ENCODE measurements at regions not wholly inside any gene's neighbourhood (a gene's known extent, or its start where the extent isn't known, plus 50 kb on each side); places are given as distances from the start of the nearest gene placed in this dataset.

DNA sequence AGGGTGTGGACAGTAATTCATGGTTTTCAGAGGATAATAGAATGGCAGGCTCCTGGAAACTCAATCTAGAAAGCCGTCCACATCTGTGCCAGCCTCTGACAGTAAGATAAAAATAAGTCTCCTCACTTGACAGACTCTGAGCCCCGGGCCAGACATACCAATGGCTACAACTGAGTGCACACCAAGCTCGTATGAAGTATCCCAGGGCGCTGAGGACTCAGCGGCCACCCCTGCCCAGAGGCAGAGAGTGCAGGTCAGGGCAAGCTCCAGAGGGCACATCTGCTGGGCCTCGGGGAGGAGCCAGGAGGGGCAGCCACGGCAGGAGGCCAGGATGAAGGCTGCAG is 262.8 kb upstream of the TCERG1L start:
- H3K36me3 ChIP-seq, result no peaks in the 10 kb centered on the region
- TF ChIP-seq POLR2A (IDR thresholded peaks at IDR 0.05), result no peak
- TF ChIP-seq, protein P1, sequence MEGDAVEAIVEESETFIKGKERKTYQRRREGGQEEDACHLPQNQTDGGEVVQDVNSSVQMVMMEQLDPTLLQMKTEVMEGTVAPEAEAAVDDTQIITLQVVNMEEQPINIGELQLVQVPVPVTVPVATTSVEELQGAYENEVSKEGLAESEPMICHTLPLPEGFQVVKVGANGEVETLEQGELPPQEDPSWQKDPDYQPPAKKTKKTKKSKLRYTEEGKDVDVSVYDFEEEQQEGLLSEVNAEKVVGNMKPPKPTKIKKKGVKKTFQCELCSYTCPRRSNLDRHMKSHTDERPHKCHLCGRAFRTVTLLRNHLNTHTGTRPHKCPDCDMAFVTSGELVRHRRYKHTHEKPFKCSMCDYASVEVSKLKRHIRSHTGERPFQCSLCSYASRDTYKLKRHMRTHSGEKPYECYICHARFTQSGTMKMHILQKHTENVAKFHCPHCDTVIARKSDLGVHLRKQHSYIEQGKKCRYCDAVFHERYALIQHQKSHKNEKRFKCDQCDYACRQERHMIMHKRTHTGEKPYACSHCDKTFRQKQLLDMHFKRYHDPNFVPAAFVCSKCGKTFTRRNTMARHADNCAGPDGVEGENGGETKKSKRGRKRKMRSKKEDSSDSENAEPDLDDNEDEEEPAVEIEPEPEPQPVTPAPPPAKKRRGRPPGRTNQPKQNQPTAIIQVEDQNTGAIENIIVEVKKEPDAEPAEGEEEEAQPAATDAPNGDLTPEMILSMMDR (IDR thresholded peaks at IDR 0.05), result no peak
- no peaks in the 10 kb centered on the region for H3K27me3 ChIP-seq
- H3K9me3 ChIP-seq, result no peaks in the 10 kb centered on the region
- no peak overlapping the region for H3K4me3 ChIP-seq
- intact Hi-C loops (cut with DNase I; ENCODE audit: low total_unique reads), result no loop called here
- H3K27ac ChIP-seq, result no peak overlapping the region
- no peaks in the 10 kb centered on the region for H3K4me1 ChIP-seq
- no peak for DNase-seq

DNA sequence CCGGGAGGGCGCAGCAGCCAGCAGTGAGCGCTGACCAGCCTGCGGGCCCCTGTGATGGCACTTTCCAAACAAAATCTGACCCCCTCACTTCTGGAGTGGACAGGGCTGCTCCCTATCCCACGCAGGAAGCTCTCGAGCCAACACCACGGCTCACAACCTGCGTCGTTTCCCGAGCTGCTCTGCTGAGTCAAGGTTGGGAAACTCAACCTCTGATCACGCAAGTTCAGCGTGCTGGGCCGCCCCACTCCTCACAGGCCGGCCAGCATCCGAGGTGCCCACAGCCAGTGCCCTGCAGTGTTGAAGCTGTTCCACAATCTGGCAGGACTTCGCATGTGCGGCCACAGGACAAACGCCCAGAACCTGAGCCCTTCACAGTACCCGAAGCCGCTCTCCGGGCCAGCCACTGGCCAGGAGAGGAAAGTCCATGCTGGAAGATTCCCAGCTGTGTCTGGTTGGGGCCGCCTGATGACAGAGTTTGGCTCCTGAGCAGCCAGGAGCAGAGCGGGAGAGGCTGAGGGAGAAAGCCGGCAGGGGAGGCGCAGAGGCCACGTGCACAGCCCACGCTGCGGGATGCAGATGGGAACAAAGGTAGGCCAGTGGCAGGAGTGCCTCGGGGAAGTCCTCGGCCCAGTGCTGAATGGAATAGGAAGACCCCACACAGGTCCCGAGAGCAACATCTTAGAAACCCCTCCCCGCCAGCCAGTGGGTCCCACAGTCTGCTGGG is 263.3 kb upstream of the TCERG1L start:
- TF ChIP-seq, protein P1 (IDR thresholded peaks at IDR 0.05), result no peak
- no peak for TF ChIP-seq POLR2A (IDR thresholded peaks at IDR 0.05)
- H3K4me1 ChIP-seq, result no peaks in the 10 kb centered on the region
- H3K27me3 ChIP-seq, result no peaks in the 10 kb centered on the region
- no peaks in the 10 kb centered on the region for H3K9me3 ChIP-seq
- DNase-seq, result no peak
- no peak overlapping the region for H3K4me3 ChIP-seq
- H3K36me3 ChIP-seq, result no peaks in the 10 kb centered on the region
- H3K27ac ChIP-seq, result no peak overlapping the region
- intact Hi-C loops (cut with DNase I; ENCODE audit: low total_unique reads), result no loop called here

DNA sequence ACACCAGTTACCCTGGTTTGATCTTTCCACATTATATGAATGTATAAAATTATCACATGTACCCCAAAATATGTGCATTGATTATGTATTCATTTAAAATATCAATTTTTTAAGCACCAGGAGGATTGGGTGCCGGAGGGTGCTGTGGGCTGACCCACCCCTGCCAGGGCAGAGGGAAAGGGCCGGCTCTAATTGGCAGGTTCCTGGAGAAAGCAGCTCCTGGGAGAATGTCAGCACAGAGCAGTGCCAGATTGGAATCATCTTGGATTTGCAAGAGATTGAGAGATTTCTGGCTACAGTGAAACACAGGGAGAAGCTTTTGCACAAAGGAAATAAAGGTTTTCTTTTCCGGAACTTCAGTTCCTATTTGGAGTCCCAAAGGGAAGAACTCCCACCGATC is 264.4 kb upstream of the TCERG1L start:
- intact Hi-C loops (cut with DNase I; ENCODE audit: low total_unique reads), result no loop called here
- no peak for DNase-seq
- H3K36me3 ChIP-seq, result no peaks in the 10 kb centered on the region
- no peak overlapping the region for H3K4me3 ChIP-seq
- no peaks in the 10 kb centered on the region for H3K9me3 ChIP-seq
- H3K27me3 ChIP-seq, result no peaks in the 10 kb centered on the region
- no peak for TF ChIP-seq POLR2A (IDR thresholded peaks at IDR 0.05)
- TF ChIP-seq, protein P1 (IDR thresholded peaks at IDR 0.05), result no peak
- H3K4me1 ChIP-seq, result no peaks in the 10 kb centered on the region
- no peak overlapping the region for H3K27ac ChIP-seq

DNA sequence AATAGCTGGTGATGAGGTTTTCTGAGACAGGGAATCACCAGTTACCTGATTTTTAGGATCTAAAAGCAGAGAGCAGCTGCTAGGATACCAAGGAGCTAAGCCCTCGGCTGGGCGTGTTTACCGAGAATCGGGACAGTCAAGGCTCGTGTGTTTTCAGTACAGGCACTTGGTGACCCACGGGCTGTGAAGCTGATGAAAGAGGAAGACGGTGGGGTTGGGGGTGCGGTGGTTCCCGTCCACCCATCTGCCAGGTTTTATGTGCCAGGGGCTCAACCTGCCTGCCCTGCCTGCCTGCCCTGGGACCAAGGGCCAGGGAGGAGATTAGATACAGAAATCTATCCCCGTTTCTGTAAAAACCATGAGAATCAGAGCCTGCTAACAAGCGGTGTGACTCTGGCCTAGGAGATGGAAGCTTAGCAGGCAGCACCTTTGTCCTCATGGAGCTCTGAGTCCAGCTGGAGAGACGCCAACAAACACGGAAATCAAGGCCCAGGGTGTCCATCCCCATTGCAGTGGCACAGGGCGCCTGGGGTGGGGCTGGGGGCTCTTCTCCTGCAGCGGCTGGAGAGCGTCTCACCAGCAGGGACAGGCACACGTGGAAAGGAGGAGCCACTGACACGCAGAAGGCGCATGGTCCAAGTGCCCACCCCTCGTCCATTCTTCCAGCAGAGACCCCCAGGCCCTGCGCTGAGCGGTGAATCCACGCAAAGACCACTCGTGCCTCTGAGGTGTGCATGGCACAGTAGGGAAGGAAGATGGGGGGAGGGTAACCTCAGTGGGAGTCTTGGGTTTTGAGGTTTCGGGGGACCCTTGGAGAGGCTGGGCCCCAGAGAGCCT is 265.0 kb upstream of the TCERG1L start:
- TF ChIP-seq, protein P1 (IDR thresholded peaks at IDR 0.05), result no peak
- no peak for DNase-seq
- H3K4me1 ChIP-seq, result no peaks in the 10 kb centered on the region
- no peaks in the 10 kb centered on the region for H3K9me3 ChIP-seq
- H3K27me3 ChIP-seq, result no peaks in the 10 kb centered on the region
- no peak overlapping the region for H3K27ac ChIP-seq
- no peak overlapping the region for H3K4me3 ChIP-seq
- intact Hi-C loops (cut with DNase I; ENCODE audit: low total_unique reads), result no loop called here
- H3K36me3 ChIP-seq, result no peaks in the 10 kb centered on the region

DNA sequence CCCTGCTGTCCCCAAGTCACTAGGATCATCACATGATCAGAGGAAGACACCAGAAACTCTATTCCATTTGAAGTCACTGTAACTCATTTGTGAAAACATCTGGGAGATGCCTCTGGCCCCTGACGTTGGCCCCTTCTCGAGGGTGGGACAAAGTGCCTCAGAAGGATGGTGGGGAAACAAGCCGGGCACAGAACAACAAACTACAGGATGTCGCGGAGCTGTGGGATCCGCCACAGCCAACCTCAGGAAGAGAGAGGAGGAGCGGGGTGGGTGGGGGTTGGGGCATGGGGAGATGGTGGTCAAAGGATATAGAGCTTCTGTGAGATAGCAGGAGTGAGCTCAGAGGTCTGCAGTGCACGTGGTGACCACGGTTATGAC is 265.6 kb upstream of the TCERG1L start:
- H3K27me3 ChIP-seq, result no peaks in the 10 kb centered on the region
- intact Hi-C loops (cut with DNase I; ENCODE audit: low total_unique reads), result no loop called here
- no peak for TF ChIP-seq POLR2A (IDR thresholded peaks at IDR 0.05)
- TF ChIP-seq, protein P1 (IDR thresholded peaks at IDR 0.05), result no peak

More for the DNA sequence above, 265.6 kb upstream of the TCERG1L start:
- H3K4me3 ChIP-seq, result no peak overlapping the region
- H3K36me3 ChIP-seq, result no peaks in the 10 kb centered on the region
- H3K4me1 ChIP-seq, result no peaks in the 10 kb centered on the region
- no peaks in the 10 kb centered on the region for H3K9me3 ChIP-seq
- no peak for DNase-seq
- H3K27ac ChIP-seq, result no peak overlapping the region

Measured in uterus (tissue), 3 donors.